ENCODE measurements at regions not wholly inside any gene's neighbourhood (a gene's known extent, or its start where the extent isn't known, plus 50 kb on each side); places are given as distances from the start of the nearest gene placed in this dataset.

DNA sequence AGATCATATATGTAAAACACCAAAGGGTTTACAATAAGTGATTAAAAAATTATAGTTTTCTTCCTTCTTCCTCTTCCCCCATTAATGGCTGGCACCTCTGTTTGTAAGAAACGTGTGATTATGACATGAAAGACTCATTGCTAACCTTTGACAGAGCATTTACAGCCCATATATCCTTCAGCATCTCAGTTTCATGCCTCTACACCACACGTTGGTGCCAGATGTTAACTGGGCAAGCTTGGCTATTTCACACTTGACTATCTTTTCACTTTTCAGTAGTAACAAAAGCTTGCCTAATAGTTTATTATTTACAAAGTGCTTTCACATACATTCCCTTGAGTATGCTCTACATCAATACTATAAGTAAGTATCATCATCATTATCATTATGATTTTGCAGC is 65.3 kb upstream of the C1QTNF7 start:
- no peak overlapping the region for H3K27ac Mint-ChIP-seq (ENCODE audit: unreplicated experiment)
- H3K27me3 Mint-ChIP-seq (ENCODE audit: unreplicated experiment): no peaks in the 10 kb centered on the region

DNA sequence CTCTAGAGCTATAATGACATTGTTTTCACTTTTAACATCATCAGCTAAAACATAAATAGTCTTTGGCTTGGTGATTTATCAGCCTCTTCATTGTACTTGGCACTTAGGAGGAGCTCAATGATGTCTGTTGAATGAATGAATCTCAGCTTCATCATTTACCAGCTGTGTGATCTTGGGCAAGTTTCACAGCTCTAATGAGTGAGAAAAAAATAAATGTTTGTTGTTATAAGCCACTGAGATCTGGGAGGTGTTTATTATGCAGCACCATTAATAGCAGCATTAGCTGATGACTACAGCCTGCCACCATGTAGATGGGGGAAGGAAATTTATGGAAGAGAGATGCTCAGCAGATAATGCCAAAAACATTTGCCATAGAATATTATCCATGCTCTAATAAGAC is 63.6 kb upstream of the C1QTNF7 start:
- Mint-ChIP-seq H3K9me3 (ENCODE audit: unreplicated experiment) (no peaks in the 10 kb centered on the region), H3K4me1 (ENCODE audit: low read depth, unreplicated experiment) (no peaks in the 10 kb centered on the region), H3K4me3 (ENCODE audit: unreplicated experiment) (no peak overlapping the region), H3K27me3 (ENCODE audit: unreplicated experiment) (no peaks in the 10 kb centered on the region), H3K36me3 (ENCODE audit: unreplicated experiment) (no peaks in the 10 kb centered on the region), H3K27ac (ENCODE audit: unreplicated experiment) (no peak overlapping the region)
- no peak for DNase-seq
- TF ChIP-seq, protein P1, sequence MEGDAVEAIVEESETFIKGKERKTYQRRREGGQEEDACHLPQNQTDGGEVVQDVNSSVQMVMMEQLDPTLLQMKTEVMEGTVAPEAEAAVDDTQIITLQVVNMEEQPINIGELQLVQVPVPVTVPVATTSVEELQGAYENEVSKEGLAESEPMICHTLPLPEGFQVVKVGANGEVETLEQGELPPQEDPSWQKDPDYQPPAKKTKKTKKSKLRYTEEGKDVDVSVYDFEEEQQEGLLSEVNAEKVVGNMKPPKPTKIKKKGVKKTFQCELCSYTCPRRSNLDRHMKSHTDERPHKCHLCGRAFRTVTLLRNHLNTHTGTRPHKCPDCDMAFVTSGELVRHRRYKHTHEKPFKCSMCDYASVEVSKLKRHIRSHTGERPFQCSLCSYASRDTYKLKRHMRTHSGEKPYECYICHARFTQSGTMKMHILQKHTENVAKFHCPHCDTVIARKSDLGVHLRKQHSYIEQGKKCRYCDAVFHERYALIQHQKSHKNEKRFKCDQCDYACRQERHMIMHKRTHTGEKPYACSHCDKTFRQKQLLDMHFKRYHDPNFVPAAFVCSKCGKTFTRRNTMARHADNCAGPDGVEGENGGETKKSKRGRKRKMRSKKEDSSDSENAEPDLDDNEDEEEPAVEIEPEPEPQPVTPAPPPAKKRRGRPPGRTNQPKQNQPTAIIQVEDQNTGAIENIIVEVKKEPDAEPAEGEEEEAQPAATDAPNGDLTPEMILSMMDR (IDR thresholded peaks at IDR 0.05; ENCODE audit: partially characterized antibody, unreplicated experiment): no peak

More for the DNA sequence above, 65.3 kb upstream of the C1QTNF7 start:
- no peaks in the 10 kb centered on the region for H3K9me3 Mint-ChIP-seq (ENCODE audit: unreplicated experiment)
- no peak for DNase-seq
- H3K4me3 Mint-ChIP-seq (ENCODE audit: unreplicated experiment): no peak overlapping the region
- TF ChIP-seq, protein P1 (IDR thresholded peaks at IDR 0.05; ENCODE audit: partially characterized antibody, unreplicated experiment): no peak
- no peaks in the 10 kb centered on the region for H3K4me1 Mint-ChIP-seq (ENCODE audit: low read depth, unreplicated experiment)
- H3K36me3 Mint-ChIP-seq (ENCODE audit: unreplicated experiment): no peaks in the 10 kb centered on the region

DNA sequence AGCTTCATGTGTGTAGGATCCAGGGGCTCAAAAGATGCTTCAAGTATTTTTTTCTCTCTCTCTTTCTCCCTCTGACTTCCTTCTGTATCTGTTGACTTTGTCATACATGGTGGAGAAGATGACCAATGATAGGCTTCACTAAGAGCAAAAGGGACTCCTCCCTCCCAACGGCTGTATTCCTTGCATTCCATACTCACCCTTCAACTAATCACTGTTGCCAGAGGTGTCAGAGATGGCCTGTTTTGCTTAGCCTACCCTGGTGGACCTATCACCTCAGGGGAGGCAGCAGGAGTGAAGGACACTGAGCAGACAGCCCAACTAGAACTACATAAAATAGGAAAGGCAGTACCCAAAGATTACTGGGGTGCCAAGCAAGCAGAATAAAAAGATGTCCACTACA is 62.2 kb upstream of the C1QTNF7 start:
- Mint-ChIP-seq H3K4me3 (ENCODE audit: unreplicated experiment) (no peak overlapping the region), H3K9me3 (ENCODE audit: unreplicated experiment) (no peaks in the 10 kb centered on the region), H3K36me3 (ENCODE audit: unreplicated experiment) (no peaks in the 10 kb centered on the region), H3K27me3 (ENCODE audit: unreplicated experiment) (no peaks in the 10 kb centered on the region), H3K27ac (ENCODE audit: unreplicated experiment) (no peak overlapping the region), H3K4me1 (ENCODE audit: low read depth, unreplicated experiment) (no peaks in the 10 kb centered on the region)
- TF ChIP-seq, protein P1 (IDR thresholded peaks at IDR 0.05; ENCODE audit: partially characterized antibody, unreplicated experiment): no peak
- no peak for DNase-seq

DNA sequence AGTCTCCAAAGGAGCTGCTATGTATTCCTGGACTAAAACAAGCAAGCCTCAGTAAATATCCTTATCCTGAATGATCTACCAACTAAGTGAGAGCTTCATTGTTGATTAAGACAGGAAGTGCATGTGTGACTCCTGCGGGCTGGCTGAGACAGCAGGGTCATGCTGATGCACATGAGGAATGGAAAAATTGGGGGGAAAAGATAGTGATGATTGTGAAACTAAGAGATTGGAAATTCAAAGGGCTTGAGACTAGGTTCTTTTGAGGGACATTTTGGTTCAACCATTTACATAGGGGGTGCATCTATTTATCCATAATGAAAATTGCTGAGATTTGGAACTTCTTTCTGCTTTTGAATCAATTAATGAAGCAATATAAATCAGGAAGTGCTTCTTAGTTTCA is 61.1 kb upstream of the C1QTNF7 start:
- Mint-ChIP-seq H3K36me3 (ENCODE audit: unreplicated experiment) (no peaks in the 10 kb centered on the region), H3K4me1 (ENCODE audit: low read depth, unreplicated experiment) (no peaks in the 10 kb centered on the region), H3K27me3 (ENCODE audit: unreplicated experiment) (no peaks in the 10 kb centered on the region), H3K4me3 (ENCODE audit: unreplicated experiment) (no peak overlapping the region), H3K9me3 (ENCODE audit: unreplicated experiment) (no peaks in the 10 kb centered on the region), H3K27ac (ENCODE audit: unreplicated experiment) (no peak overlapping the region)
- TF ChIP-seq, protein P1 (IDR thresholded peaks at IDR 0.05; ENCODE audit: partially characterized antibody, unreplicated experiment): no peak
- no peak for DNase-seq

DNA sequence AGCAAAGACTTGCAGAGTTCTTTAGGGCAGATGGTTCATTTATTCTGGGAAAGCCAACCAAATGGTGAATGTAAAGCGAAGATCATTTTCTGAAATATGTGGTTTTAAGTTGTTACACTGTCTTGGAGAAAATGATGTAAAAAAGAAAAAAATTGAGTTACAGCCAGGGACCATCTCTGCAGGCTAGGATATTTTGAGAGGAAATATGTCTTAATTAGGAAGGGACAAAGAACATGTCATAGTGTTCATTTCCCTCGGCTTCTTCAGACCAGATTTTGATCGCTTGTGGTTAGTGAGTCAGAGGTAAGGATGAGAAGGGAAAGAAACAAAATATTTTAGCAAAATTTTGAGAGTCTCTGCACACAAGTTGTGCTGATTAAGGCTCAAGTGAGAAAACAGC is 59.0 kb upstream of the C1QTNF7 start:
- Mint-ChIP-seq H3K36me3 (ENCODE audit: unreplicated experiment) (no peaks in the 10 kb centered on the region), H3K27me3 (ENCODE audit: unreplicated experiment) (no peaks in the 10 kb centered on the region), H3K27ac (ENCODE audit: unreplicated experiment) (no peak overlapping the region), H3K4me1 (ENCODE audit: low read depth, unreplicated experiment) (no peaks in the 10 kb centered on the region), H3K4me3 (ENCODE audit: unreplicated experiment) (no peak overlapping the region), H3K9me3 (ENCODE audit: unreplicated experiment) (no peaks in the 10 kb centered on the region)
- no peak for DNase-seq
- TF ChIP-seq, protein P1 (IDR thresholded peaks at IDR 0.05; ENCODE audit: partially characterized antibody, unreplicated experiment): no peak

Measured in glutamatergic neuron (in vitro differentiated cells).